RWPE2 (cell line): ENCODE measurements at regions not wholly inside any gene's neighbourhood (a gene's known extent, or its start where the extent isn't known, plus 50 kb on each side); places are given as distances from the start of the nearest gene placed in this dataset.

Experiments
- ATAC-seq: fragments of 200-7000 bp; cut with Tn5 transposase; 3 replicates; pipeline ENCODE4 v1.9.1; 2021; ENCODE audit warnings: low read depth
- DNase-seq: peaks from one replicate; pipeline ENCODE4 v3.0.0-alpha.2; 2020; ENCODE audit warnings: low spot score
- H3K27ac ChIP-seq: fragments of 450-650 bp; 2 replicates; pipeline ENCODE4 v1.5.1; 2017; ENCODE audit warnings: mild to moderate bottlenecking; ENCODE audit not compliant: poor library complexity, severe bottlenecking
- H3K27me3 ChIP-seq: fragments of 250-450 bp; sonication (Bioruptor Pico); 2 replicates; pipeline ENCODE4 v1.5.1; 2021; ENCODE audit warnings: mild to moderate bottlenecking, moderate library complexity; ENCODE audit not compliant: insufficient read depth, poor library complexity, severe bottlenecking
- H3K36me3 ChIP-seq: fragments of 250-450 bp; sonication (Bioruptor Pico); 2 replicates; pipeline ENCODE4 v1.5.1; 2020; ENCODE audit warnings: low read depth, mild to moderate bottlenecking, moderate library complexity
- H3K4me1 ChIP-seq: fragments of 250-450 bp; sonication (Bioruptor Pico); 2 replicates; pipeline ENCODE4 v1.5.1; 2021; ENCODE audit warnings: mild to moderate bottlenecking, moderate library complexity; ENCODE audit not compliant: insufficient read depth, poor library complexity, severe bottlenecking
- H3K4me3 ChIP-seq: fragments of 250-450 bp; sonication (Bioruptor Pico); 2 replicates; pipeline ENCODE4 v1.5.1; 2021; ENCODE audit warnings: mild to moderate bottlenecking, moderate library complexity; ENCODE audit not compliant: severe bottlenecking
- H3K9me3 ChIP-seq: fragments of 250-450 bp; sonication (Bioruptor Pico); 2 replicates; pipeline ENCODE4 v1.5.1; 2021; ENCODE audit warnings: mild to moderate bottlenecking, moderate library complexity; ENCODE audit not compliant: severe bottlenecking
- TF ChIP-seq, protein P1 (sequence below): fragments of 450-650 bp; IDR thresholded peaks from one replicate; pipeline ENCODE4 v1.5.1; 2017; ENCODE audit warnings: mild to moderate bottlenecking, moderate library complexity; ENCODE audit not compliant: poor library complexity, severe bottlenecking

DNA sequence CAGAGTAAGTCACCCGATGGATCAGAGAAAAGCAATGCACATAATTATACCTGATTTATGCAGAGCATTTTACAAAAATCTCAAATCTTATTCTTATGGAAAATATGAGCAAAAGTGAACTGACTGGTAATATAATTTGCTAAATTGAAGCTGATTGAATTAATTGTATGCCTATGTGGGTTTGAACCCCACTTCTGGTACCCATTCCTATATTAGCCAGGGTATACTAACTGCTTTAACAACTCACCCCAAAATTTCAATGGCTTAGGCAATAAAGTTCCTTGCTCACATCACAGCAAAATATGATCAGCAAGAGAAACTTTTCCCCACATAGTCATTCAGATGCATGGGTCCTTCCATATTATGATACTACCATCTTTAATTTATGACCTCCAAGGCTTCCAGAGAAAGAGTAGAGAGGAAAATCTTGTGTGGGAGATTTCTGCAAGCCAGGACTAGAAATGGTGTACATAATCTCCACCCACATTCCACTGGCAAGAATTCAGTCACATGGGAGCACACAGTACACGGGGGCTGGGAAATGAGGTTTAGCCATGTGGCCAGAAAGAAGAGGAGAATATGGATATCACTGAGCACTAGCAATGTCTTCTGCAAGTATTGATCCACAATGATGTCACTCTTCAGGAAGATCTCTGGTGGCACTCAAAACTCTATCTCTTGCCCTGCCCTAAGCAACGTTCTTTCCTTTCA lies 640.7 kb downstream of the BCOR start:
- H3K27me3 ChIP-seq, result no peaks in the 10 kb centered on the region
- H3K27ac ChIP-seq, result no peak overlapping the region
- DNase-seq (no peak), ATAC-seq (no peak)
- H3K36me3 ChIP-seq, result no peaks in the 10 kb centered on the region
- no peak overlapping the region for H3K4me3 ChIP-seq
- no peaks in the 10 kb centered on the region for H3K4me1 ChIP-seq
- H3K9me3 ChIP-seq, result no peaks in the 10 kb centered on the region
- TF ChIP-seq, protein P1, sequence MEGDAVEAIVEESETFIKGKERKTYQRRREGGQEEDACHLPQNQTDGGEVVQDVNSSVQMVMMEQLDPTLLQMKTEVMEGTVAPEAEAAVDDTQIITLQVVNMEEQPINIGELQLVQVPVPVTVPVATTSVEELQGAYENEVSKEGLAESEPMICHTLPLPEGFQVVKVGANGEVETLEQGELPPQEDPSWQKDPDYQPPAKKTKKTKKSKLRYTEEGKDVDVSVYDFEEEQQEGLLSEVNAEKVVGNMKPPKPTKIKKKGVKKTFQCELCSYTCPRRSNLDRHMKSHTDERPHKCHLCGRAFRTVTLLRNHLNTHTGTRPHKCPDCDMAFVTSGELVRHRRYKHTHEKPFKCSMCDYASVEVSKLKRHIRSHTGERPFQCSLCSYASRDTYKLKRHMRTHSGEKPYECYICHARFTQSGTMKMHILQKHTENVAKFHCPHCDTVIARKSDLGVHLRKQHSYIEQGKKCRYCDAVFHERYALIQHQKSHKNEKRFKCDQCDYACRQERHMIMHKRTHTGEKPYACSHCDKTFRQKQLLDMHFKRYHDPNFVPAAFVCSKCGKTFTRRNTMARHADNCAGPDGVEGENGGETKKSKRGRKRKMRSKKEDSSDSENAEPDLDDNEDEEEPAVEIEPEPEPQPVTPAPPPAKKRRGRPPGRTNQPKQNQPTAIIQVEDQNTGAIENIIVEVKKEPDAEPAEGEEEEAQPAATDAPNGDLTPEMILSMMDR, result no peak

DNA sequence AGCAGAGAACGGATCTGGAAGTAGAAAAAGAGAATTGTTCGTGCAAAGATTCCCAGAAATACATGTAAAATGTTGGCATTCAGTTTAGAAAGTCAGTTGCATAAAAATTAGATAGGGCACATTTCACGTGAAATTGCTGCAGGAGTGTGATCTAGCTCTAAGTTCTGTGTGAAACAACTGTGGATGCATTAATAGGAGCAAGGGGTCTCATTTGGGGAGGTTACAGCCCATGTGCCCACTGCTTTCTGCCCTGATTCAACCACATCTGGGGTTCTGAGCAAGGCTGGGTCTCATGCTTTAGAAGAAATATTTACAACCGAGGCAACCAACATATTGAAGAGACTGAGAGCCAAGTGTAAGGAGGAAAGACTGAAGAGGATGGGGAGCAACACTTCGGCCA lies 639.0 kb downstream of the BCOR start:
- Histone ChIP-seq H3K27ac (no peak overlapping the region), H3K9me3 (no peaks in the 10 kb centered on the region), H3K4me3 (no peak overlapping the region), H3K27me3 (no peaks in the 10 kb centered on the region), H3K4me1 (no peaks in the 10 kb centered on the region), H3K36me3 (no peaks in the 10 kb centered on the region)
- DNase-seq, result no peak
- ATAC-seq, result no peak
- TF ChIP-seq, protein P1, result no peak

DNA sequence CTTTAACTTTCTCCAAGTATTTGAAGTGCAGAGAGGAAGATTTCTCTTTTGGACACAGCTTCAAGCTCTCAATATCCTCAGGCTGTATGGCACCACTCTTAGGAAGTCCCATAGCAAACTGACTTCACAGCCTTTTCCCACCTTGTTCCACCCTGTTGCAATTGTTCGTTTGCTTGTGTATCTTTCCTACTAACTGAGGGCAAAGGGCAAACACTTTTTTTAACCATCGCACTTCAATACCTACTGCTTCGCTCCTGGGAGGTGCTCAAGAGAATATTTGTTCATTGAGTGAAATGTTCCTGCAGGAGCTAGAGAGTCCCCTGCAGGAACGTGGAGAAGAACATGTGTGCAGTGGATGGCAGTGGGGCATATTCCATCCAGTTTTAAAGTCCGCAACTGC lies 638.6 kb downstream of the BCOR start:
- Histone ChIP-seq H3K27me3 (no peaks in the 10 kb centered on the region), H3K27ac (no peak overlapping the region), H3K36me3 (no peaks in the 10 kb centered on the region), H3K4me1 (no peaks in the 10 kb centered on the region), H3K9me3 (no peaks in the 10 kb centered on the region), H3K4me3 (no peak overlapping the region)
- no peak for DNase-seq
- ATAC-seq, result no peak
- TF ChIP-seq, protein P1, result no peak

DNA sequence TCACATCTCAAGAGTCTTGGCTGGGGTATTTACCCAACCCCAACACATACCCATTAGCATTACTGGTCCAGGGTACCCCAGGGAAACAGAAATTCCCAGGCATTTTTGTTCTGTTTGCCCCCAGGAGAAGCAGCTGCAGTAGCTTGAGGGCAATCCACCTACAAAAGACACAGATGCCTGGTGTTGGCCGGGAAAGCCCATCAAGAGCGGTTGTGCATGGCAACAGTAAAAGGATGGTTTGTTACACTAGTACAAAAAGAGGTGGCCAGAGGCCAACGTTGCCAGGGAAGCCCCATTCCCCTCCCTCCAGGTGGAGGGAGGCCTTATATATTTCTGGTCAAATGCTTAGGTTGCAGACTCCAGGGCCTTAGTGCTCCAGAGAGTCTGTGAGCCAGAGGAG lies 637.8 kb downstream of the BCOR start:
- no peak overlapping the region for H3K4me3 ChIP-seq
- H3K27ac ChIP-seq, result no peak overlapping the region
- no peak for DNase-seq
- H3K4me1 ChIP-seq, result no peaks in the 10 kb centered on the region
- no peaks in the 10 kb centered on the region for H3K9me3 ChIP-seq
- no peaks in the 10 kb centered on the region for H3K36me3 ChIP-seq
- TF ChIP-seq, protein P1, result no peak
- H3K27me3 ChIP-seq, result no peaks in the 10 kb centered on the region
- no peak for ATAC-seq

DNA sequence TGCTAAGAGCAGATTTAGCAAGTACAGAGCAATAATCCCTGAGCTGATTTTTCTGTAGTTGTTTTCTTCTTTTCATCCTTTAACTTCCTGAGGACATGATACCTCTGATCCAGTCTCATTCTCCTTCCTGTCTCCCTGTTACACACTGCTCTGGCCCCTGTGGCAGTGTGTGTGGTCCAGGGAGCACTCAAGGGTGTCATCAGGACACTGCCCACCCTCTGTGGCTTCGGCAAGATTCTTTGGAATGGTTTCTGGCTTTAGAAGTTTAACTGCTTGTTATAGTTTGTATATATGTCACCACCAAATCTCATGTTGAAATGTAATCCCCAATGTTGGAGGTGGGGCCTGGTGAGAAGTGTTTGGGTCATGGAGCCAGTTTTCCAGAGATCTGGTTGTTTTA lies 637.3 kb downstream of the BCOR start:
- ATAC-seq (no peak), DNase-seq (no peak)
- TF ChIP-seq, protein P1, result no peak
- no peak overlapping the region for H3K4me3 ChIP-seq
- H3K27me3 ChIP-seq, result no peaks in the 10 kb centered on the region
- no peaks in the 10 kb centered on the region for H3K36me3 ChIP-seq
- no peak overlapping the region for H3K27ac ChIP-seq
- H3K9me3 ChIP-seq, result no peaks in the 10 kb centered on the region
- H3K4me1 ChIP-seq, result no peaks in the 10 kb centered on the region
